Cerebellar cortex (tissue), 1 donor: ENCODE measurements at regions not wholly inside any gene's neighbourhood (a gene's known extent, or its start where the extent isn't known, plus 50 kb on each side); places are given as distances from the start of the nearest gene placed in this dataset.
"Not testable (repeated sequence)": the region's sequence is repeated elsewhere in the genome, so short reads cannot be mapped to it uniquely, and the experiment has no call there.

ENCODE experiments used
- DNase-seq: peaks from one replicate; pipeline ENCODE4 v3.0.0-alpha.2; 2015; ENCODE audit warnings: low spot score

GRCh38 chrX:9383655-9384054 is 81.2 kb upstream of the TBL1X start:
- no peak for DNase-seq

GRCh38 chrX:9388450-9388849 is 76.4 kb upstream of the TBL1X start:
- DNase-seq, result no peak

GRCh38 chrX:9390121-9390520 is 74.7 kb upstream of the TBL1X start:
- no peak for DNase-seq

GRCh38 chrX:9390693-9391368 is 74.0 kb upstream of the TBL1X start:
- DNase-seq, result no peak

GRCh38 chrX:9392445-9392844 is 72.4 kb upstream of the TBL1X start:
- DNase-seq, result no peak

- DNase-seq, result no peak
These were observed 71.3 kb upstream of the TBL1X start for GRCh38 chrX:9393571-9393970.

GRCh38 chrX:9394212-9394611 is 70.6 kb upstream of the TBL1X start:
- DNase-seq, result no peak

GRCh38 chrX:9396930-9397329 is 67.9 kb upstream of the TBL1X start:
- DNase-seq, result no peak

- DNase-seq, result no peak
These were observed 63.8 kb upstream of the TBL1X start for GRCh38 chrX:9401051-9401450.

GRCh38 chrX:9403374-9403773 is 61.5 kb upstream of the TBL1X start:
- no peak for DNase-seq

- DNase-seq, result not testable (repeated sequence)
These were observed 59.2 kb upstream of the TBL1X start for GRCh38 chrX:9405635-9406034.

GRCh38 chrX:9410889-9411288 is 54.0 kb upstream of the TBL1X start:
- DNase-seq, result not testable (repeated sequence)

- DNase-seq, result not testable (repeated sequence)
These were observed 53.2 kb upstream of the TBL1X start for GRCh38 chrX:9411682-9412081.

GRCh38 chrX:9414416-9414815 is 50.4 kb upstream of the TBL1X start:
- DNase-seq, result no peak
